NCI-H526 (cell line): ENCODE measurements at regions not wholly inside any gene's neighbourhood (a gene's known extent, or its start where the extent isn't known, plus 50 kb on each side); places are given as distances from the start of the nearest gene placed in this dataset.

Experiments used
- DNase-seq, 2 experiments: peaks; one replicate each; lab custom pipeline; 2025; lab: John Stamatoyannopoulos, UW

- DNase-seq, result no peak
Observed at GRCh38 chr17:79470754-79471153, 140.1 kb downstream of the RBFOX3 start.

- no peak for DNase-seq
Observed at GRCh38 chr17:79469646-79470045, 141.2 kb downstream of the RBFOX3 start.

GRCh38 chr17:79468183-79468944, 142.5 kb downstream of the RBFOX3 start:
- no peak for DNase-seq

GRCh38 chr17:79466562-79467350, 144.1 kb downstream of the RBFOX3 start:
- DNase-seq, result no peak

- no peak for DNase-seq
Observed at GRCh38 chr17:79465681-79466025, 145.2 kb downstream of the RBFOX3 start.

- DNase-seq, result no peak
Observed at GRCh38 chr17:79465011-79465680, 145.7 kb downstream of the RBFOX3 start.

- no peak for DNase-seq
Observed at GRCh38 chr17:79464318-79465010, 146.4 kb downstream of the RBFOX3 start.

GRCh38 chr17:79463421-79464317, 147.2 kb downstream of the RBFOX3 start:
- DNase-seq, result no peak

GRCh38 chr17:79461041-79461440, 149.8 kb downstream of the RBFOX3 start:
- DNase-seq, result no peak

- no peak for DNase-seq
Observed at GRCh38 chr17:79459846-79460245, 151.0 kb downstream of the RBFOX3 start.

- DNase-seq, result no peak
Observed at GRCh38 chr17:79459003-79459655, 151.7 kb downstream of the RBFOX3 start.

GRCh38 chr17:79458356-79458755, 152.5 kb downstream of the RBFOX3 start:
- DNase-seq, result no peak

GRCh38 chr17:79457889-79458288, 153.0 kb downstream of the RBFOX3 start:
- DNase-seq, result no peak

GRCh38 chr17:79457376-79457775, 153.5 kb downstream of the RBFOX3 start:
- no peak for DNase-seq

- no peak for DNase-seq
Observed at GRCh38 chr17:79455636-79456035, 155.2 kb downstream of the RBFOX3 start.

GRCh38 chr17:79454826-79455225, 156.0 kb downstream of the RBFOX3 start:
- no peak for DNase-seq

GRCh38 chr17:79453481-79453880, 157.4 kb downstream of the RBFOX3 start:
- no peak for DNase-seq

- no peak for DNase-seq
Observed at GRCh38 chr17:79452706-79453105, 158.1 kb downstream of the RBFOX3 start.

GRCh38 chr17:79451167-79451566, 159.7 kb downstream of the RBFOX3 start:
- no peak for DNase-seq

- no peak for DNase-seq
Observed at GRCh38 chr17:79446399-79447009, 164.3 kb downstream of the RBFOX3 start.
